Lower lobe of right lung (tissue), 2 donors: ENCODE measurements at regions not wholly inside any gene's neighbourhood (a gene's known extent, or its start where the extent isn't known, plus 50 kb on each side); places are given as distances from the start of the nearest gene placed in this dataset.
A peak's percentile ranks its signal among the peaks of the same experiment; 100 is the strongest.

Experiments used
- ATAC-seq, 2 donors: fragments of 200-7000 bp; cut with Tn5 transposase; one replicate each; pipeline ENCODE4 v1.9.1; 2020 to 2022; ENCODE audit warnings: mild to moderate bottlenecking in 2 of 2, moderate library complexity in 2 of 2
- DNase-seq: peaks from one replicate; pipeline ENCODE4 v3.0.0-alpha.2; 2020
- H3K27ac ChIP-seq: fragments of 200-600 bp; one replicate; pipeline ENCODE4 v1.8.0; 2022
- H3K27me3 ChIP-seq: fragments of 200-600 bp; one replicate; pipeline ENCODE4 v1.8.0; 2022; ENCODE audit warnings: low read depth
- H3K36me3 ChIP-seq: fragments of 200-600 bp; one replicate; pipeline ENCODE4 v1.8.0; 2022; ENCODE audit warnings: mild to moderate bottlenecking
- H3K4me1 ChIP-seq: fragments of 200-600 bp; one replicate; pipeline ENCODE4 v1.8.0; 2022
- H3K4me3 ChIP-seq: fragments of 200-600 bp; one replicate; pipeline ENCODE4 v1.8.0; 2022; ENCODE audit warnings: mild to moderate bottlenecking
- H3K9me3 ChIP-seq: fragments of 200-600 bp; one replicate; pipeline ENCODE4 v1.8.0; 2022
- CTCF ChIP-seq: fragments of 200-600 bp; IDR thresholded peaks from one replicate; pipeline ENCODE4 v1.8.0; 2022; ENCODE audit warnings: antibody characterized with exemption, mild to moderate bottlenecking
- intact Hi-C: fragments of 100-400 bp; cut with DNase I; formaldehyde crosslinking; loops from one replicate; pipeline ENCODE4 v1.11.0; 2022
- donor health status: DM: no; HTN: yes; CAD: no; lungs with severe emphysema.

- ATAC-seq (no peak), DNase-seq (no peak)
- intact Hi-C loops = no loop called here
- Histone ChIP-seq H3K9me3 (no peaks in the 10 kb centered on the region), H3K4me3 (no peak overlapping the region), H3K36me3 (no peaks in the 10 kb centered on the region), H3K4me1 (no peaks in the 10 kb centered on the region), H3K27me3 (no peaks in the 10 kb centered on the region), H3K27ac (no peak overlapping the region)
- TF ChIP-seq CTCF = no peak
These were observed 379.4 kb downstream of the RPS29 start for GRCh38 chr14:49206828-49207227.

- Histone ChIP-seq H3K27me3 (no peaks in the 10 kb centered on the region), H3K36me3 (no peaks in the 10 kb centered on the region), H3K4me3 (no peak overlapping the region), H3K27ac (no peak overlapping the region), H3K4me1 (no peaks in the 10 kb centered on the region), H3K9me3 (no peaks in the 10 kb centered on the region)
- intact Hi-C loops = no loop called here
- no peak for DNase-seq
- ATAC-seq = no peak
- no peak for TF ChIP-seq CTCF
These were observed 382.5 kb downstream of the RPS29 start for GRCh38 chr14:49203676-49204075.

- Histone ChIP-seq H3K27ac (no peak overlapping the region), H3K9me3 (no peaks in the 10 kb centered on the region), H3K36me3 (no peaks in the 10 kb centered on the region), H3K4me1 (no peaks in the 10 kb centered on the region), H3K4me3 (no peak overlapping the region), H3K27me3 (no peaks in the 10 kb centered on the region)
- intact Hi-C loops = no loop called here
- TF ChIP-seq CTCF = no peak
- no peak for DNase-seq
- no peak for ATAC-seq
These were observed 387.0 kb downstream of the RPS29 start for GRCh38 chr14:49199159-49199558.

GRCh38 chr14:49196327-49196726 lies 389.9 kb downstream of the RPS29 start:
- intact Hi-C loops = no loop called here

GRCh38 chr14:49194067-49194466 lies 392.1 kb downstream of the RPS29 start:
- Histone ChIP-seq H3K36me3 (no peaks in the 10 kb centered on the region), H3K9me3 (no peaks in the 10 kb centered on the region), H3K27ac (no peak overlapping the region), H3K27me3 (no peaks in the 10 kb centered on the region), H3K4me1 (no peaks in the 10 kb centered on the region), H3K4me3 (no peak overlapping the region)
- DNase-seq = peak; percentile 35
- no peak for TF ChIP-seq CTCF
- peak; percentile 24 to 56 for ATAC-seq
- intact Hi-C loops = no loop called here

More at GRCh38 chr14:49196327-49196726, 389.9 kb downstream of the RPS29 start:
- H3K27ac ChIP-seq = no peak overlapping the region
- no peaks in the 10 kb centered on the region for H3K9me3 ChIP-seq
- DNase-seq (no peak), ATAC-seq (no peak)
- TF ChIP-seq CTCF = no peak
- no peaks in the 10 kb centered on the region for H3K36me3 ChIP-seq
- no peaks in the 10 kb centered on the region for H3K4me1 ChIP-seq
- no peak overlapping the region for H3K4me3 ChIP-seq
- H3K27me3 ChIP-seq = no peaks in the 10 kb centered on the region
